MM.1S (cell line): ENCODE measurements at regions not wholly inside any gene's neighbourhood (a gene's known extent, or its start where the extent isn't known, plus 50 kb on each side); places are given as distances from the start of the nearest gene placed in this dataset.

Experiments used
- CTCF ChIP-seq: fragments of 300-600 bp; sonication (generic); IDR thresholded peaks from 2 replicates; pipeline ENCODE4 v1.5.1; 2016; ENCODE audit warnings: antibody characterized with exemption, low read length, mixed read lengths
- EZH2 ChIP-seq: fragments of 300-600 bp; sonication (generic); optimal IDR thresholded peaks from 2 replicates; pipeline ENCODE3; 2017; ENCODE audit warnings: low read depth, mild to moderate bottlenecking, antibody characterized with exemption, low read length, mixed read lengths
- EZH2phosphoT487 ChIP-seq: fragments of 300-600 bp; sonication (generic); IDR thresholded peaks from 2 replicates; pipeline ENCODE4 v1.6.1; 2018; ENCODE audit warnings: antibody characterized with exemption, low read length

GRCh38 chr6:19976411-19977129 is 139.4 kb downstream of the ID4 start:
- TF ChIP-seq CTCF (no peak), EZH2 (no peak), EZH2phosphoT487 (no peak)
